Stimulated activated CD4-positive, alpha-beta T cell treated with anti-CD3 and anti-CD28 coated beads, TNF-alpha, amount 100 ng/mL, for 4 hours (primary cell): ENCODE measurements at regions not wholly inside any gene's neighbourhood (a gene's known extent, or its start where the extent isn't known, plus 50 kb on each side); places are given as distances from the start of the nearest gene placed in this dataset.

Experiments
- DNase-seq, 3 experiments: peaks; one replicate each; pipeline ENCODE4 v3.0.0-alpha.2; 2020; ENCODE audit warnings: low read depth in 3 of 3

DNA sequence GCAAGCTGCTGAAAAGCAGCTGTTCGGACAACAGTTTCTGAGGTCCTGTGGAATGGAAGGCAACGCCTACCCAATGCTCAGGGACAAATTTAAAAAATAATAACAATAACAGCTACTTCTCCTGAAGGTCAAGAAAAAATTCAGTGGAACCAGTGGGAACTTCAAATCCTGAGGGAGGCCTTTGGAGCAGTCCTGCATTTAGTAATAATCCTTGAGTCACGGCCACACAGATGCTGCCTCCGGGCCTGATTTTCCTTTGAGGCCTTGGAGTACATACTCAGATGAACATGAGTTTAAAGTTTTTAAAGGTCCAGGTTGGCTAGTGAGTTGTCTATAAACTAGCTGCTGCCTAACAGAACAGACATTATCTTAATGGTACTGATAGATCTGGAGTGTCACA, 268.0 kb downstream of the MSRB3 start:
- DNase-seq, result no peak

DNA sequence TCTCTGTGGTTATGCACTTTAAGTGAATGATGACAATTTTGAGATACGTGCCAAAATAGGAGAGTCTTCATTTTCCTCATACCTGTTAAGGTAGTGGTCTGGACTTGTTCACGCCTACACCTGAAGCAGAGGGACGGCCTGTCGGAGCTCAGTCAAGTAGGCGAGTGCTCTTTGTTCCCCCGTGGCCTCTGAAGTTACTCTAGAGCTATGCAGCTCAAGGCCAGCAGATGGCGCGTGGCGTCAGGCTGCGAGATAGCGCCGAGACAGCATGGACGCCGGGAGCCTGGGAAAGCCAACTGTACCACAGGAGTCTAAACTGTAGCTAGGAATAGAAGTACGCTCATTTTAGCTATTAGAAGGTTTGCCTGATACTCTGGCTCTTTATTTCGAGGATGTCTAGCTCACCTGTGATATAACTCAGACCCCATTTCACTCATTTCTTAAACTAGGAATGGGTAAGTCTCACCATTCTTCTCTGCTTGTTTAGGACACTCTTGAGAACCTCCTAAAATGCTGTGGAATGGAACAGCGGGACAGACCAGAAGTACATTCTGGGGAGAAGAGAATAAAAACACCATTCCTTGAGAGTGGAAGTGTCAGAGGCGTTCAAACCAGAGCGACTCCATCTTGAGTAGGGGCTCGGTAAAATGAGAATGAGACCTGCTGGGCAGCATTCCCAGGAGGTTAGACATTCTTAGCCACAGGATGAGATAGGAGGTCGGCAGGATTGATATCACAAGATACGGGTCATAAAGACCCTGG, 267.4 kb upstream of the HMGA2 start:
- DNase-seq, result peak; percentile 17 to 47 (median 37)

DNA sequence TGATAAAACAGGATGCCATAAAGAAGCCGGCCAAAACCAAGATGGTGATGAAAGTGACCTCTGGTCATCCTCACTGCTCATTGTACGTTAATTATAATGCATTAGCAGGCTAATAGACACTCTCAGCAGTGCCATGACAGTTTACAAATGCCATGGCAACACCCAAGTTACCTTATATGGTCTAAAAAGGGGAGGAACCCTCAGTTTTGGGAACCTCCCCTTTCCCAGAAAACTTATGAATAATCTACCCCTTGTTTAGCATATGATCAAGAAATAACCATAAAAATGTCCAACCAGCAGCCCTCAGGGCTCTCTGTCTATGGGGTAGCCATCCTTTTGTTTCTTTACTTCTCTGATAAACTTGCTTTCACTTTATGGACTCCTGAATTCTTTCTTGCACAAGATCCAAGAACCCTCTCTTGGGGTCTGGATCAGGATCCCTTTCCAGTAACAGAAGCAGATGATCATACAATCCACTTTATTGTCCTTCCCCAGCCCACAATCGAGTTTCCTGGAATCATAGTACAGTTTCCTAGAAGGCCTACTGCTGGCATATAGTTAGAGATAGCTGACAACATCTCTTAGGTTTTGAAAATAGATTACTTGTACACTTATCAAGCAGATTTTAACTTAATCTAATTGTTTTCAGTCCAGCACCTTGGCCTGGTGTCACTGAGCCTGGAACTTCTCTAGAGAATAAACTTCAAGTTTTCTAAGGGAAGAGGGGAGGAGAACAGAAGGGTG, 266.7 kb upstream of the HMGA2 start:
- DNase-seq, result no peak

DNA sequence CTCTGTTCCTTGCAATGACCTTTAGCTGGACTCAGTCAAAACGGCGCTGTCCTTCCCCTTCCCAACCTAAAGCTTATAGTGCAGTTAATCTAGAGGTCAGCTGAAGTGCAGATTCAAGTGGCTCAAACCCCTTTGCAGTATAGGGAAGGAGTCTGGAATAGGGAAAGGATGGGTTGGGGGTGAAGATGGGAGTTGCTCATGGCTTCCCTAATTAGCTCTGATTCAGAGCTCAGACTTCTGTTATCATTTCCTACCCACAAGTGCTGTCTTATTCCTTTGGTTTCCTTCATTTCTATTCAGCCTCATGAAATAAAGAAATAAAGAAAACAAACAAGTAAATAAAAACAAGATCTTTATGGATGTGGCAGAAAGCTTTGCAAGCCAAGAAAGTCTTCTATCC, 264.0 kb upstream of the HMGA2 start:
- DNase-seq, result no peak

DNA sequence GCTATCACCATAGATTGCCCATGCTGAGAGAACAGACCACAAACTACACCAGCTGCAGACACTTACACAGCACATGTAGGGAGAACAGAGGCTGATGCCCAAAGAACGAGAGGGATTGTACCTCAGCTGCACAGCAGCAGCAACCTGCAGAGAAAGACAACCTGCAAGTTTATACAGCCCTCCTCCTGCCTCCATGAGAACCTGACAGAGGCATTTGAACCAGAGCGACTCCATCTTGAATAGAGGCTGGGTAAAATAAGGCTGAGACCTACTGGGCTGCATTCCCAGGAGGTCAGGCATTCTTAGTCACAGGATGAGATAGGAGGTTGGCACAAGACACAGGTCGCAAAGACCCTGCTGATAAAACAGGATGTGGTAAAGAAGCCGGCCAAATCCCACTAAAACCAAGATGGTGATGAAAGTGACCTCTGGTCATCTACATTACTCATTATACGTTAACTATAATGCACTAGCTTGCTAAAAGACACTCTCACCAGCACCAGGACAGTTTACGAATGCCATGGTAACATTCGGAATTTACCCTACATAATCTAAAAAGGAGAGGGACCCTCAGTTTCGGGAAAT, 262.4 kb upstream of the HMGA2 start:
- DNase-seq, result no peak

DNA sequence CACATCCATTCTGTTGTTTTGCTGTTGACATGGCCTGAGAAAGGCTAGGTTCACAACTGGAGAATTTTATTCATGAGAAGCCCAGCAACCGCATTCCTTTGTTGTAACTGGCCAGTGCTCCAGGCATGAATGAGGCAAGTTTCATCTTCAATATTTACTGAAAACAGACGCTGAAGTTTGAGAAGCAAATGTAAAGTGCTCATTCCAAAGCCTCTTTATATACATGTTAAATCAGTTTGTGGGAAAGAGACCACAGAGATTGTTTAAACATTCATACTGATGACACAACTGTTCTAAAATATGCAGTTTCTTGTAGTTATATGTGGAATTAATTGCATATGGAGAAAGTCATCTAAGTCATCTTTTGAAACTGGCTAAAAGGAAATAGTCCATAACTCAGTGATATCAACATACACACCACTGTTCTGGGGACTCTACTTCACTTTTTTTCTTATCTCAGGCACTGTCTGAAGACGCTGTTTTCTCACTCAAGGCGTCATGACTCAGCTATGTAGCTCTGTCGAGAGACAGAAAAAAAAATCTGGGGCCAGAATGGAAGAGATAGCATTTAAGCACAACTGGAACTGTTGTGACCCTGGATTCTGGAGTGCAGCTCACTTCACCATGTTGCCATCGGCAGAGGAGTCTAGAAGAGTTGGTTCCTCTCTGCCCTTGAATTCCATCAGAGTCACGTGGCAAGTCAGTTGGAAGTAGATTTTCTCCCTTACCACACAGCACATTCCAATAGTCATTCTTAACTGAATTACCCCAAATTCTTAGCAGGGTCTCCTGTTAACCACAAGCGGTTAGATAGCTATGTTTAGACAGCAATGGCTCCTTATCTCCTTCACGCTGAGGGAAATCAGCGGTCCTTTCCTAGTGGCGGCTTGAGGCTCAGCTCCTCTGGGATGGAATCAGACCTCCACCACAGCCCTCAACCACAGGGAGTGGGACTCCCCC, 258.4 kb upstream of the HMGA2 start:
- no peak for DNase-seq

DNA sequence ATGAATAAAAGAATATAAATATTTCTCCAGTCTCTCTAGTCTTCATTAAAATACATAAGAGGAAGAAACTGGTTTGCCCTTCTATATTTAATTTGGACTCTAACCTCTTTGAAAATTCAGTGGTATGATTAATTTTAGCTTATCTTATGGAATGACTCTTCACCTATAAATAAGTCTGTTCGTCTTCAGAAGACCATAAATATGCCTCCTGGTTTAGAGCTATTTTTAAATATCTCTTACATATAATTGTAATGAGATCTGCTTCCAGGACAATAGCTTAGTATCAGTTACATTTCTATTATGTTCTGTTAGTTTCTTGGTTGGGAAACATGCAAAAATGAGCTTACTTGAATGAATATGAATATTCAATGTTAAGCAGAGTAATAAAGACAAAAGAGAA, 257.5 kb upstream of the HMGA2 start:
- no peak for DNase-seq

DNA sequence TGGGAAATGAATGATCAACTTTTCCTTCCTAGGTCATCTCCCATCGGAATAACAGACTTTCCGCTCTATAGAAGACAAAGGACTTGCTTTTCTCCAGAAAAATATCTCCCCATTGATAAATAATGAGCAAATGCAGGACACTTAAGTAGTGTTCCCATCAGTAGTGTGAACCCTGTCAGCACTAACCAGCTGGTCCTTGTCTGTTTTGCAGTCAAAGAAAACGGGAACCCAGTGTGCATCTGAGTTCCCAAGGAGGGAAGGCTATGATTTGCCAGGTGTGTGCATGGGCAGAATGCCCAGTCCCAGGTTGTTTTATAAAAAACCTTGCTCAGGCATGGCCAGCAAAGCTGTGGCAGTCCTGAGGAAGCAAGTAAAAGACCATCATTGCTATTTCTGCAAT, 256.5 kb upstream of the HMGA2 start:
- no peak for DNase-seq

DNA sequence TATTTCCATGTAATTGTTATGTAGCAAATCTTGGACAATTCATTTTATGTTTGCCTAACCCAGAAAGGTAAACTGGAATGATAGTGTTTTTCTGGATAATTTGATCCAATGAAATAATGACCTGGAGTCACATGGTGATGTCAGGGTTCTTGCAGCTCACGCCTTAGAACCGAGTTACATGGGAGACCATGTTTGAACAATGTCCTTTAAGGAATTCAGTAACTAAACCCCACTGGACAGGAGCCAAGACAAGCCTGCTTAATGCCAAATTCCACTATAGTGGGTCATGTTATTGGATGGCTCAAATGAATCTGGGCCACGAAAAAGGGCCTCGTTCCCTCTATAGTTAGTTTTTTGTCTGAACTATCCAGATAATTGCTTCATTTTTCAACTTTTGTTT, 255.8 kb upstream of the HMGA2 start:
- DNase-seq, result no peak

DNA sequence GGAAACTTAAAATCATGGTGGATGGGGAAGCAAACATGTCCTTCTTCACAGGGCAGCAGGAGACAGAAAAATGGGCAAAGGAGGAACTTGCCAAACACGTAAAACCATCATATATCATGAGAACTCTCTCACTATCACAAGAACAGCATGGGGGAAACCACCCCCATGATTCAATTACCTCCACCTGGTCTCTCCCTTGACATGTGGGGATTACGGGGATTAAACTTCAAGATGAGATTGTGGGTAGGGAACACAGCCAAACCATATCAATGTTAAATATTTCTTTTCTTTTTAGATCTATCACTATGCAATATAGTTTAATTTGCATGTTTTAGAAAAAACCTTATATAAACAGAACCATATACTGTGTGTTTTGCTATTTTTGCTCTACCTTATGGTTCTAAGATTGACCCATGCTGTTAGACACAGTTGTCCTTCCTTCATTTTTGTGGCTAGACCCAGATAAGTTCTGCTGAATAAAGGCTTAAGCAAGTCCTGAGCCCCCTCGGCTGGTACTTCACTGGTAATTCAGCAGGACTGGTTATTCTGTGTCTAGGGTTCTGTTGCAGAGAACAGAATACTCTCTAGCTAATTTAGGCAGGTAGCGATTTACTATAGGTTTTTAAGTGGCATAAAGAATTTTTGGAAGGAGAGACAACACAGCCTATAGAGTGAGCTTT, 253.7 kb upstream of the HMGA2 start:
- no peak for DNase-seq

DNA sequence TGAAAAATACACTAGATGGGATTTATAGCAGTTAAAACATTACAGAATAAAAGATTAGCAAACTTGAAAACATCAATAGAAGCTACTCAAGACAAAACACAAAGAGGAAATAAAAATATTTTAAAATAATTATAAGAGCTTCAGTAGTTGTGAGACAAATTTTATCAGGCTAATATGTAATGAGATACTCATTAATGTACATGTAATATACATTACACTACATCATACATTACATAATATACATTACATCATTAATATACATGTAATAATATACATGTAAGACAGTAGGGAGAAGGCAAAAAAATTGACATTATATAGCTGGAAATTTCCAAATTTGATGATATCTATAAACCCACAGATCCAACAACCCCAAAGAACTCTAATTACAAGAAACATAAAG, 249.4 kb upstream of the HMGA2 start:
- DNase-seq, result no peak

DNA sequence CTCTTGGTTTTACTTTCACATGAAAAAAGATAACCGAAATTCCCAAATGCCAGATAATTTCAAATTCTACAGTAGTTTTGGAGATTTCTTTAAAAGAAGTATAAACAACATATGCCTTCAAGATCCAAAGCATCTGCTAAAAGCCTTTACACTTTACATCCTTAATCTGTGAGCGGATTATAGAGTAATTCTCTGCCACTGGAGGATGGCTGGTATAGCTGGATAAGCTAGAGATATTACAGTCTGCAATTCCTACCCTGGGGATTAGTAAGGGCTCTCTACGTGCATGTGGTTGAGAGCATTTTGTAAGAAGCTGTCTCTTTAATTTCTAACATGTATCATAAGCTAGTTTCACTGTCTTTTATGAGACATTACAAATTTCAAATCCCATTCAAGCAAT, 240.3 kb upstream of the HMGA2 start:
- no peak for DNase-seq

DNA sequence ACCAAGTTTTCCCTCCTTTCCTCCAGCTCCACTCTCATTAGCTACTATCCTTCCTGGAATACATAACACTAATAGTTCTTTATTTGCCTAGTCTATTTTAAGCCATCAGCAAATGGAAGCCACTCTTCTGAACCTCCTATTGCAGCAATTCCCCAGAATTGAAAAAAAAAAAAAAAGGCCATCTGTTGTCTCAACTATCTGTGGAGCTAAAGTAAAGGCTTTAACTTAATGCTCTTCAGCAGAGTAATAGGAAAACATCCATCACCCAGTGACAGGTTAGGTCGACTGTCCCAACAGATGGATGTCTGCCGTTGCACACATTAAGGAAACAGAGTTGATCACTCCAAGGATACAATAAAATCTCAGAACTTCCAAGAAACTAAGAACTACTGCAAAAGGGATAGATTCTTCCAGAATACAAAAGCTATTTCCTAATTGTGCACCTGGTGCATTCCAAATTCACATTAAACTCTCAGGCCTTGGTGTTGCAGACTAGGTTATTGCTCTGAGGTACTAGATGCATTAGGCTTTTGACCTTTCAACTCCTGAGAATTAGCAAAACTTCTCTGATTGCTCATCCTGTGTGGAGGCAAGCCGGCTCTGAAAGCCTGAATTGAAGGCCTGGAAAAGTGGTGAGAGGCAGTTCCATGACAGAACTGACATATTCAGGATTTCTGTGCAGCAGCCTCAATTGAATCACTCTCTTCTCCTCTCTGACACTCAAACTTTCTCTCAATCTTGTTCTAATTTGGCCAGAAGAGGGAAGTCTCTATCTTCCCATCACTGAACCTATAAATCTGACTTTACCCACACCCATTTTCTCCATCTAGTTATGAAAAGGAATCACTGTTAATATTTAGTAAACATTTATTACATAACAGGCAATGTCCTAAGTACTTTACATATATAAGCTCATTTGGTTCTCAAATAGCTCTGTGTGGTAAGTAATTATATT, 238.4 kb upstream of the HMGA2 start:
- no peak for DNase-seq

DNA sequence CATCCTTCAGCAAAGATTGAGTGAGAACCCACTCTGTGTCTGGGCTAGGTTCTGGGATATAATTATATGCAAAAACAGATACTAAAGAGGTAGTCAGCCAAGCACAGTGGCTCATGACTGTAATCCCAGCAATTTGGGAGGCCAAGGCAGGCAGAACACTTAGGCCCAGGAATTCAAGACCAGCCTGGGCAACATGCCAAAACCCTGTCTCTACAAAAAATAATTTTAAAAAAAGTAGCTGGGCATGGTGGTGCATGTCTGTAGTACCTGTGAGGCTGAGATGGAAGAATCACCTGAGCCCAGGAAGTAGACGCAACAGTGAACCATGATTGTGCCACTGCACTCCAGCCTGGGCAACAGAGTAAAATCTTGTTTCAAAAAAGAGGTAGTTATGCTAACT, 237.5 kb upstream of the HMGA2 start:
- DNase-seq, result no peak

DNA sequence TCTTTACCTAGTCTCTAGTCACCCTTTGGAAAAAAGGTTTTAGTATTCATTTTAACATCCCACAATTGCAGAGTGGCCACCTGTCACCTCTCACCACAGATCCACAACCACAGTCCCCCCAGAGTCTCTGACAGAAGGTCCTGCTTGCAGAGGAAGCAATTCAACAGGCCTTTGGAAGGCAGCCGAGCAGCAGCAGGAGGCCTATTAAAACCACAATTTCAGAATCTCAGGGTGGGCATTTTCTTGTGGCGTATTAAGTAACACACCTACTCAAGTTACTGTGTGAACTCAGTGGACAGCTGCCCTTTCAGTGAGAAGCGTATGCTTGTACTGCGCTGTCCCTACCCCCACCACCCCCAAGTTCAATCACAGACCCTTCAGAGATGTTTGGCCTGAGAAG, 234.0 kb upstream of the HMGA2 start:
- no peak for DNase-seq

DNA sequence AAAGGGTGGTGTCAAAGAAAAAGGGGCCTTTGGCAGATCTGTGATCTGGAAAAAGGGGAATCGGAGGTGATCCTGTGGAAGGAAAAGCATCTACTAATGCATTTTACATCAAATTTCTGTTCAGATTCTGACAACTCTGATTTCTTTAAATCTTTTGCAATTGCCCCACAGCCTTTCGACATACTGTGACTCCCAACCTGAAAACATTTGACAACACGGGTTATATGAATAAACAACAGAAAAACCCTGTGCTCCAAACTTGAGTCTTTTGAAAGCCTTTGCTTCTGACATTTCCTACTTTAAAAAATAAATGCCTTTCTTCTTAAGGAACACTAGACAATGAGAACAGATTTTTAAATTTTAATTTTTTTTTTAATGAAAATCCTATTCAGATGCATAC, 231.9 kb upstream of the HMGA2 start:
- no peak for DNase-seq

DNA sequence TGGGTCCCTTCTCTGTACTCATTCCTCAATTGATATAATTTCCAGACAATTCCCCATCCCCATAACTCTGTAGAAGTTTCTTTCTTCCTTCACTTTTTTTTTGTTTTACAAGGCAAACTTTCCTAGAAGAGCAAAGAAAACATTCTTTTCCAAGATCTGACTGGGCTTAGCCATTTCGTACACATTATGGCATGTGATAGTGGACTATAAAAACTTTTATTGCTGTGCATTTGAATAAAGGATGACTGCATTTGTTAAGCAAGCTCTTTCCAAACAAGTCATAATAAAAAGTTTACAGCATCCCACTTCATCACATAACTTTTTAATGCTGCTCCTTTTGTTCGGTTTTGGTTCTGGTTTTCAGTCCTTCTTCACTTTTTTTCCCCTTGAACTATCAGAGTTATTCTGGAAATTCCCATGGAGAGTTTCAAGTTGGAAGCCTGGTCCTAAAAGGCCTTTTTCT, 231.0 kb upstream of the HMGA2 start:
- no peak for DNase-seq

DNA sequence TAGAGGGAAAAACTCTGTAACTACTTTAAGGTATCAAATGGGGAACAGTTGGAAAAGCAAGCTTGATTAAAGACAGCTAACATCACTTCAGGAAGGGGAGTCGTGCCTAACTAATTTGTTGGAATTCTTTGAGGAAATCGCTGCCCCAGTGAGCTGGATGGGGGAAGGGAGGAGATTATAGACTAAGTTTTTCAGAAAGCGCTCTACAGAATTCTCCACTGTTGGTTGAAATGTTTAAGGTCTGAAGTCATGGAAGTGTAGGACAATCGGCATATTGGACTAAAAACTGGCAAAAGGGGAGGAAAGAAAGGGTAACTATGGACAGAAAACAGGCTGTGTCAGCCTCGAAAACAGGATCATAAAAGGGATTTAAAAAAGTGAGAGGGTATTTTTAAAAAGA, 229.9 kb upstream of the HMGA2 start:
- DNase-seq, result no peak

DNA sequence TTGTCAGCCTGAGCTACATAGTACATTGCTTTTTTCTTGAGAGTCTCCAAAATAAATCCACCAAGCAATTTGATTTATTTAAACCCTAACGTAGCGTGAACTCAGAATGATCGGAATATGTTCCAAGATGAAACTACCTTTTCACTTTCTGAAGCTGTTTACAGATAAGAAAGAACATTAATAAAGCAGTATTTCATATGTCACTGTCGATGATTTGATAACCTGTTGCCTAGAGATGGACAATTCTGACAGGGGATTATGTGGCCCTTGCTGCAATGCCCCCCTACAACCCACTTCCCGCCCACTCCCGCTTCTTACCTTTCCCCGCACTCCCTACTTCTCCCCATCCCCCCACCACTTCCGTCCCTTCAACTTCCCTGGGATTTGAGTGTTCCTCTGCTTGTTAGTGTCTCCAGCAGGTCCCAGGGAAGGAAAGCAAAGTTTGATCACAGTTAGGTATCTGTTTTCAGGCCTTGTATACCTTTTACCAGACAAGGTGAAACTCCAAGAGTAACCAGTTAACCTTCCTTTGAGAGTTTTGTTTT, 229.2 kb upstream of the HMGA2 start:
- no peak for DNase-seq
